ENCODE measurements at regions not wholly inside any gene's neighbourhood (a gene's known extent, or its start where the extent isn't known, plus 50 kb on each side); places are given as distances from the start of the nearest gene placed in this dataset.
"Not testable (repeated sequence)": the region's sequence is repeated elsewhere in the genome, so short reads cannot be mapped to it uniquely, and the experiment has no call there.

GRCh38 chr6:93183531-93183972, 235.8 kb downstream of the EPHA7 start:
- DNase-seq, result no peak

GRCh38 chr6:93182938-93183479, 236.3 kb downstream of the EPHA7 start:
- DNase-seq, result no peak

- DNase-seq, result no peak
These were observed 241.4 kb downstream of the EPHA7 start for GRCh38 chr6:93177918-93178317.

GRCh38 chr6:93177438-93177837, 241.9 kb downstream of the EPHA7 start:
- no peak for DNase-seq

GRCh38 chr6:93176070-93176469, 243.3 kb downstream of the EPHA7 start:
- no peak for DNase-seq

- DNase-seq, result not testable (repeated sequence)
These were observed 245.8 kb downstream of the EPHA7 start for GRCh38 chr6:93173573-93173972.

GRCh38 chr6:93165850-93166430, 253.4 kb downstream of the EPHA7 start:
- DNase-seq, result peak; percentile 85

GRCh38 chr6:93164781-93165180, 254.6 kb downstream of the EPHA7 start:
- peak; percentile 19 for DNase-seq

- DNase-seq, result no peak
These were observed 256.2 kb downstream of the EPHA7 start for GRCh38 chr6:93163146-93163545.

- no peak for DNase-seq
These were observed 279.8 kb downstream of the EPHA7 start for GRCh38 chr6:93139408-93140081.

- no peak for DNase-seq
These were observed 283.2 kb downstream of the EPHA7 start for GRCh38 chr6:93136111-93136510.

- no peak for DNase-seq
These were observed 295.2 kb downstream of the EPHA7 start for GRCh38 chr6:93124006-93124632.

GRCh38 chr6:93123585-93123984, 295.8 kb downstream of the EPHA7 start:
- DNase-seq, result no peak

GRCh38 chr6:93120154-93120742, 299.1 kb downstream of the EPHA7 start:
- no peak for DNase-seq

- DNase-seq, result no peak
These were observed 313.5 kb downstream of the EPHA7 start for GRCh38 chr6:93105907-93106306.

- no peak for DNase-seq
These were observed 314.3 kb downstream of the EPHA7 start for GRCh38 chr6:93105017-93105416.

- DNase-seq, result no peak
These were observed 315.1 kb downstream of the EPHA7 start for GRCh38 chr6:93104195-93104817.

- no peak for DNase-seq
These were observed 330.5 kb downstream of the EPHA7 start for GRCh38 chr6:93088621-93089501.

GRCh38 chr6:93087606-93088005, 331.8 kb downstream of the EPHA7 start:
- no peak for DNase-seq

GRCh38 chr6:93086351-93086750, 333.0 kb downstream of the EPHA7 start:
- no peak for DNase-seq

GRCh38 chr6:93083337-93084230, 335.8 kb downstream of the EPHA7 start:
- DNase-seq, result no peak

Data from NCI-H510A treated with DMSO at 0.1 percent for 48 hours (cell line).